ENCODE measurements at regions not wholly inside any gene's neighbourhood (a gene's known extent, or its start where the extent isn't known, plus 50 kb on each side); places are given as distances from the start of the nearest gene placed in this dataset.
"Not testable (repeated sequence)": the region's sequence is repeated elsewhere in the genome, so short reads cannot be mapped to it uniquely, and the experiment has no call there.

DNA sequence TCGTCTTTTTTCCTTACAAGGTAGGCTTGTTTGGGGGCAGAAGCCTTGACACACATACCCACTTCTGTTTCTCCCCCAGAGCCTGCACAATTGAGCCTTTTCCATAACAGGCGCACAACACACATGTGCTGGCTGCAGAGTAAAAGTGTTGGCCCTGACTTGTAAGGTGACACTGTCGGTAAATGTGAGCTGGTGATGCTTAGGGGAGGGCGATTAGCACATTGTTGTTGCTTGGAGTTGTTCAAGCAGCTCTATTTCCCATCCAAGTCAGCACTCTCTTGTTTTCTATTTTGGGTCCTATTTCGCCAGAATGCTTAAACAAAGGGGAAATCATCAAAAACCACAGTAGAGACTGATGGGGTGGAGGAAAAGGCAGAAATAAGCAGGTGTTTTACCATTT lies 51.9 kb upstream of the PTPRJ start:
- POLR2A ChIA-PET = no interaction called here
- intact Hi-C loops (cut with DNase I, micrococcal nuclease) = no loop called here
- no peak for ATAC-seq
- no peak overlapping the region for H3K27ac Mint-ChIP-seq
- no peak for DNase-seq
- CTCF ChIA-PET = interaction anchor here (1.2 kb wide), 1 partner anchor 152 kb away, joined by 3 read pairs; no protein-coding TSS in a partner anchor
- peaks cover 18% of the 10 kb centered on the region for H3K4me1 Mint-ChIP-seq
- no peaks in the 10 kb centered on the region for H3K27me3 Mint-ChIP-seq
- no peak overlapping the region for H3K4me3 Mint-ChIP-seq
- H3K9me3 Mint-ChIP-seq (ENCODE audit: low read depth) = no peaks in the 10 kb centered on the region
- no peaks in the 10 kb centered on the region for H3K36me3 Mint-ChIP-seq (ENCODE audit: low read depth)

GRCh38 chr11:47924184-47924691 lies 56.1 kb upstream of the PTPRJ start:
- POLR2A ChIA-PET = interaction anchor here (0.6 kb wide), 1 partner anchor 39 kb away, joined by 3 read pairs; no protein-coding TSS in a partner anchor
- Mint-ChIP-seq H3K27me3 (no peaks in the 10 kb centered on the region), H3K4me3 (no peak overlapping the region), H3K36me3 (ENCODE audit: low read depth) (no peaks in the 10 kb centered on the region), H3K27ac (peak overlapping the region; percentile 65), H3K9me3 (ENCODE audit: low read depth) (no peaks in the 10 kb centered on the region), H3K4me1 (peaks cover 37% of the 10 kb centered on the region)
- ATAC-seq = peak; percentile 49
- CTCF ChIA-PET = interaction anchor here (0.7 to 1.2 kb wide), 3 partner anchors 11 to 209 kb away, joined by 3 to 5 read pairs (median 3); partner anchors contain the start of gene AGBL2
- intact Hi-C loops (cut with DNase I, micrococcal nuclease) = no loop called here
- peak; percentile 37 for DNase-seq

DNA sequence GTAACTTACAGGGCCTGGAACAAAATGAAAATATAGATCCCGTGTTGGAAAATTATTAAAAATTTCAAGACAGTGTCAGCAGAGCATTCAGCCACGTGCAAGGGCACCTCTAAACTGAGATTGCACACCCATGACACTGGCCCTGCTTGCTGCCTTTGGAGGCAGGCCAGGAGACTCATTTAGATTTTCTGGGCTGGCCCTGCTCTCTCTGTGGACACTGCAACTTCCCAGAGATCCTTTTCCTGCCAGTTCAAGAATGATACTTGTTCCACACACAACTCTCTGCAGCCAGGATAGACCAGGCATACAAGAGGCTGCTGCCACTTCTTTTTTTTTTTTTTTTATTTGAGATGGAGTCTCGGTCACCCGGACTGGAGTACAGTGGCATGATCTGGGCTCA lies 56.7 kb upstream of the PTPRJ start:
- POLR2A ChIA-PET = no interaction called here
- Mint-ChIP-seq H3K36me3 (ENCODE audit: low read depth) (no peaks in the 10 kb centered on the region), H3K4me3 (no peak overlapping the region), H3K27ac (no peak overlapping the region), H3K9me3 (ENCODE audit: low read depth) (no peaks in the 10 kb centered on the region), H3K27me3 (no peaks in the 10 kb centered on the region), H3K4me1 (peaks cover 43% of the 10 kb centered on the region)
- DNase-seq (no peak), ATAC-seq (no peak)
- intact Hi-C loops (cut with DNase I, micrococcal nuclease) = no loop called here
- CTCF ChIA-PET = interaction anchor here (0.7 to 1.2 kb wide), 3 partner anchors 10 to 208 kb away, joined by 3 to 5 read pairs (median 3); partner anchors contain the start of gene AGBL2

DNA sequence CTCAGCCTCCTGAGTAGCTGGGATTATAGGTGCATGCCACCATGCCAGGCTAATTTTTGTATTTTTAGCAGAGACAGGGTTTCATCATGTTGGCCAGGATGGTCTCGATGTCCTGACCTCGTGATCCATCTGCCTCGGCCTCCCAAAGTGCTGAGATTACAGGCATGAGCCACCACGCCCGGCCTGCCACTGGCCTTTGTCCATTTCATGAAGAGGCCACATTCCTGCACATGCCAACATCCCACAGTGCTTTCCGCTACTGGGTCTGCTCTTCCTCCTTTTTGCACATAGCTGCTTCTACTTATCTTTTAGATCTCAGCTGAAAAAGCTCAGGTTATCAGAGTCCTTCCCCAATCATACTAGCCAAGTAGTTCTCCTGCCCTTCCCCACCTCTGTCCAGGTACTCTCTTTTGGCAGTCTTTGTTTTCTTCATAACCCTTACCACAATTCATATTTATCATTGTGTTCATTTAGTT lies 59.2 kb upstream of the PTPRJ start:
- H3K27ac Mint-ChIP-seq; H3K27me3 Mint-ChIP-seq; H3K36me3 Mint-ChIP-seq (ENCODE audit: low read depth); H3K9me3 Mint-ChIP-seq (ENCODE audit: low read depth); H3K4me3 Mint-ChIP-seq; ATAC-seq; DNase-seq; intact Hi-C loops (cut with DNase I, micrococcal nuclease): not testable (repeated sequence)
- CTCF ChIA-PET = interaction anchor here (0.7 to 1.7 kb wide), 4 partner anchors 13 to 190 kb away, joined by 3 to 7 read pairs (median 4); no protein-coding TSS in a partner anchor
- peaks cover 50% of the 10 kb centered on the region for H3K4me1 Mint-ChIP-seq
- POLR2A ChIA-PET = interaction anchor here (0.7 kb wide), 1 partner anchor 73 kb away, joined by 5 read pairs; no protein-coding TSS in a partner anchor

- POLR2A ChIA-PET = no interaction called here
- Mint-ChIP-seq H3K27me3 (no peaks in the 10 kb centered on the region), H3K4me1 (peaks cover 59% of the 10 kb centered on the region), H3K4me3 (no peak overlapping the region), H3K27ac (no peak overlapping the region), H3K9me3 (ENCODE audit: low read depth) (no peaks in the 10 kb centered on the region), H3K36me3 (ENCODE audit: low read depth) (no peaks in the 10 kb centered on the region)
- intact Hi-C loops (cut with DNase I, micrococcal nuclease) = no loop called here
- CTCF ChIA-PET = interaction anchor here (0.6 to 1.7 kb wide), 6 partner anchors 13 to 136 kb away, joined by 3 to 7 read pairs (median 4); no protein-coding TSS in a partner anchor
- ATAC-seq (no peak), DNase-seq (no peak)
These were observed 61.4 kb upstream of the PTPRJ start for GRCh38 chr11:47918882-47919495.

DNA sequence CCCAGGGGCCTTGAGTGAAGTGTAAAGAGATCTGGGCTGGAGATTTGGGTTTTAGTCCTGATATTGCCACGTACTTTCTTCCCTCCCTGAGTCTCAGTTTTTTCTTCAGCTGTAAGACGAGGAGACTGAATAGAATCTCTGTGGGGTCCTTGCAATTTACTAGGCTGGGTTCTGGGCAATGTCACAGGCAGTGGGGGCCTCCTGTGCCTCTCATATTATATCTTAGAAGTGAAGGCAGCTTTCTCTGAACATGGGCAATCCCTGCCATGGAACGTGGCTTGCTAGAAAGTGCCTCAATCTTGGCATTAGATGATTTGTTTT lies 62.0 kb upstream of the PTPRJ start:
- intact Hi-C loops (cut with DNase I, micrococcal nuclease) = no loop called here
- DNase-seq = no peak
- Mint-ChIP-seq H3K4me1 (peaks cover 59% of the 10 kb centered on the region), H3K36me3 (ENCODE audit: low read depth) (no peaks in the 10 kb centered on the region), H3K9me3 (ENCODE audit: low read depth) (no peaks in the 10 kb centered on the region), H3K4me3 (no peak overlapping the region), H3K27ac (no peak overlapping the region), H3K27me3 (no peaks in the 10 kb centered on the region)
- no peak for ATAC-seq
- POLR2A ChIA-PET = no interaction called here
- CTCF ChIA-PET = interaction anchor here (0.6 to 0.8 kb wide), 4 partner anchors 16 to 100 kb away, joined by 3 to 4 read pairs (median 3); no protein-coding TSS in a partner anchor

DNA sequence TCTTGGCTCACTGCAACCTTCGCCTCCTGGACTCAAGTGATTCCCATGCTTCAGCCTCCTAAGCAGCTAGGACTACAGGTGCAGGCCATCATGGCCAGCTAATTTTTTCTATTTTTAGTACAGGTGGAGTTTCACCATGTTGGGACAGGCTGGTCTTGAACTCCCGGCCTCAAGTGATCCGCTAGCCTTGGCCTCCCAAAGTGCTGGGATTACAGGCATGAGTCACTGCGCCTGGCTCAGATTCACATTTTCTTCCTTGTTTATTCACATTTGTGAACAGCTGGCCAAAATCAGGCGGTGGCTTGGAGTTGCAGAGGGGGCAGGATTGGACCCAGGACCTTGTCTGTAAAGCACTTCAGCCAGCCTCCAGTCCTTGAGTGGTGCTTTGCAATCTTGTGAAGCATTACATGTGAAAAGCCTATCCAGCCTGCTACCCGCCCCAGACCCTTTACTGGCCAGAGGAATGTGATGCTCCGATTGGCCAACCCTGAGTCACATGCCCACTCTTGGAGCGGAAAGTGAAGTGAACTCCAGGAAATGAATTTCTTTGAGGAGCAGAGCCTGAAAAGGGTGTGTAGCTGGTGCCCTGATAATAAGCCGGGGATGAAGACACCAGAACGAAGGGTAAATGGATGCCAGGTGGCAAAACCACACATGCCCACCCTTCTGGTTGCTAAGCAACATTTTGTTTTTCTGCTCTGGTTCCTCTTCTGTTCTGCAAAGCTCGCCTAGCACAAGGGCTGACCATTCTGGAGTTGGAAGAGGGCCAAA lies 62.6 kb upstream of the PTPRJ start:
- H3K4me3 Mint-ChIP-seq = no peak overlapping the region
- ATAC-seq (no peak), DNase-seq (no peak)
- H3K9me3 Mint-ChIP-seq (ENCODE audit: low read depth) = no peaks in the 10 kb centered on the region
- intact Hi-C loops (cut with DNase I, micrococcal nuclease) = no loop called here
- ChIA-PET CTCF (interaction anchor here (0.7 to 0.8 kb wide), 2 partner anchors 16 to 30 kb away, joined by 3 read pairs; no protein-coding TSS in a partner anchor), POLR2A (no interaction called here)
- H3K27ac Mint-ChIP-seq = no peak overlapping the region
- no peaks in the 10 kb centered on the region for H3K27me3 Mint-ChIP-seq
- H3K4me1 Mint-ChIP-seq = peaks cover 57% of the 10 kb centered on the region
- no peaks in the 10 kb centered on the region for H3K36me3 Mint-ChIP-seq (ENCODE audit: low read depth)

GRCh38 chr11:47916361-47916841 lies 64.0 kb upstream of the PTPRJ start:
- Mint-ChIP-seq H3K4me3 (no peak overlapping the region), H3K4me1 (peaks cover 55% of the 10 kb centered on the region), H3K27me3 (no peaks in the 10 kb centered on the region), H3K27ac (peak overlapping the region; percentile 33), H3K9me3 (ENCODE audit: low read depth) (no peaks in the 10 kb centered on the region), H3K36me3 (ENCODE audit: low read depth) (no peaks in the 10 kb centered on the region)
- DNase-seq (no peak), ATAC-seq (no peak)
- intact Hi-C loops (cut with DNase I, micrococcal nuclease) = no loop called here
- ChIA-PET CTCF (interaction anchor here (0.6 to 1.5 kb wide), 4 partner anchors 16 to 263 kb away, joined by 3 to 8 read pairs (median 3); no protein-coding TSS in a partner anchor), POLR2A (no interaction called here)

DNA sequence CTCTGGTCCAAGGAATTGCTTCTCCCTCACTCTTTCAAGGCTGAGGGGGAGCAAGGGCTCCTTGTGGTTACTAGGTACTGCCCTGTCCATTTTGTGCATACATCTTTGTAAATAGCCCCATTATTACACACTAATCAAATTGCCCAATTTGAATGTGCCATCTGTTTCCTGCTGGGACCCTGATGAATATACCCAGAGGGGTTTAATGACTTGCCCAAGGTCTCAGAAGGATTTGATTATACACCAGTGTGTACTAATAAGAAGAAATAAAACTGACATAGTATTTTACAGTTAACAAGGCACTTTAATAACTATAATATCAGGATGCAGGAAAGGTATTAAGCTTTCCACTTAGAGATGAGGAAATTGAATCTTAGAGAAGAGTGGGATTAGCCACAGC lies 64.6 kb upstream of the PTPRJ start:
- intact Hi-C loops (cut with DNase I, micrococcal nuclease) = no loop called here
- DNase-seq (no peak), ATAC-seq (no peak)
- Mint-ChIP-seq H3K27ac (peak overlapping the region; percentile 49), H3K36me3 (ENCODE audit: low read depth) (no peaks in the 10 kb centered on the region), H3K9me3 (ENCODE audit: low read depth) (no peaks in the 10 kb centered on the region), H3K4me3 (no peak overlapping the region), H3K4me1 (peaks cover 49% of the 10 kb centered on the region), H3K27me3 (no peaks in the 10 kb centered on the region)
- ChIA-PET CTCF (interaction anchor here (1.0 to 1.5 kb wide), 2 partner anchors 17 to 192 kb away, joined by 3 to 8 read pairs; no protein-coding TSS in a partner anchor), POLR2A (no interaction called here)

DNA sequence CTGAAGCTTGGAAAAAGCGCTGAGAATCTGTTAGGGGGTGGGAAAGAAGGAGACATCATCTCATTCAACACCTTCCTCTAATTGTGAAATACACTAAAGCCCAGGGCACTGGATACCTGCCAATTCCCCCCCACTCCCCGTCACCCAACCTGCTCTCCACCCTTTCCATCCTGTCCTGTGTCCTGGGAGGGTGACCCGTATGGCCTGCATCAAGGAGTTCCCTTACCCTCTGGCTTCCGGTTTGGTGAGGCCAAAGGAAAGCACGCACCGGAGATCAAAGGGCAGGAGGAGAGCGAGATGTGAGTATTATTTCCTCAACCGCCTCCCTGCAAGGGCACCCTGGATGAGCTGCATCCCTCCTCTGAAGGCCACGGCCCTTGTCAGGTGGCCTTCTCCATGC lies 65.0 kb upstream of the PTPRJ start:
- H3K4me1 Mint-ChIP-seq = peaks cover 45% of the 10 kb centered on the region
- ATAC-seq (peak; percentile 55), DNase-seq (peak; percentile 37)
- no peaks in the 10 kb centered on the region for H3K9me3 Mint-ChIP-seq (ENCODE audit: low read depth)
- no peaks in the 10 kb centered on the region for H3K36me3 Mint-ChIP-seq (ENCODE audit: low read depth)
- intact Hi-C loops (cut with DNase I, micrococcal nuclease) = no loop called here
- POLR2A ChIA-PET = no interaction called here
- peak overlapping the region; percentile 49 for H3K27ac Mint-ChIP-seq
- no peaks in the 10 kb centered on the region for H3K27me3 Mint-ChIP-seq
- no peak overlapping the region for H3K4me3 Mint-ChIP-seq
- CTCF ChIA-PET = interaction anchor here (1.5 kb wide), 1 partner anchor 17 kb away, joined by 8 read pairs; no protein-coding TSS in a partner anchor

DNA sequence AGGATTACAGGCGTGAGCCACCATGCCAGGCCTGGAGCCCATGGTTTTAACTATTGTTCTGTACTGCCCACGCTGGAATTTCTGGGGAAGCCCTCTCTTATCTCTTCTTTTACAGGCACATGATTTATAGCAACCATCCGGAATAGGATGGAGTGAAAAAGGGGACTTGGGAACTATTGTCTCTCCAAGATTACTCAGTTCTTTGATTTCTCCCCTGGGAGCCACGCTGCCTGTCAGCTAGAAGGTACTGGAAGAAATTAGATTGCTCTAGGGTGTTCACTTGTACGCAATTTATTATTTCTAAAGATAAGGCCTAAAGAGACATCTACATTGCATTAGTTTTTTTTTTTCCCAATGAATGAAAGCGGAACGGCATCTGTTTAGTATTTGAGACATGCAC lies 65.6 kb upstream of the PTPRJ start:
- no peak for DNase-seq
- peaks cover 39% of the 10 kb centered on the region for H3K4me1 Mint-ChIP-seq
- ATAC-seq = no peak
- H3K27ac Mint-ChIP-seq = no peak overlapping the region
- no peak overlapping the region for H3K4me3 Mint-ChIP-seq
- intact Hi-C loops (cut with DNase I, micrococcal nuclease) = no loop called here
- H3K9me3 Mint-ChIP-seq (ENCODE audit: low read depth) = no peaks in the 10 kb centered on the region
- H3K27me3 Mint-ChIP-seq = no peaks in the 10 kb centered on the region
- ChIA-PET CTCF (no interaction called here), POLR2A (no interaction called here)
- H3K36me3 Mint-ChIP-seq (ENCODE audit: low read depth) = no peaks in the 10 kb centered on the region
